ENCODE measurements at regions not wholly inside any gene's neighbourhood (a gene's known extent, or its start where the extent isn't known, plus 50 kb on each side); places are given as distances from the start of the nearest gene placed in this dataset.

- no peak overlapping the region for H3K27ac ChIP-seq (ENCODE audit: low read depth, low read length)
- no peaks in the 10 kb centered on the region for H3K36me3 ChIP-seq (ENCODE audit: insufficient read depth, low read length)
- no peaks in the 10 kb centered on the region for H4K20me1 ChIP-seq (ENCODE audit: insufficient read depth, low read length)
- TF ChIP-seq CTCF (IDR thresholded peaks at IDR 0.05; ENCODE audit: extremely low read depth, low read depth, low read length): no peak
- no peaks in the 10 kb centered on the region for H3K9me3 ChIP-seq (ENCODE audit: low read depth, low read length)
- no peak overlapping the region for H3K4me3 ChIP-seq (ENCODE audit: insufficient read depth, low read length)
- H2AFZ ChIP-seq (ENCODE audit: low read length): no peak overlapping the region
- DNase-seq (ENCODE audit: insufficient read length, low spot score, missing footprints): no peak
- H3K27me3 ChIP-seq (ENCODE audit: insufficient read depth, low read length): no peaks in the 10 kb centered on the region
- H3K4me2 ChIP-seq (ENCODE audit: insufficient read depth, low read length): no peak overlapping the region
- H3K79me2 ChIP-seq (ENCODE audit: insufficient read depth, low read length): no peaks in the 10 kb centered on the region
- H3K4me1 ChIP-seq (ENCODE audit: insufficient read depth, low read length): no peaks in the 10 kb centered on the region
Measured at GRCh38 chr12:114562654-114563053, 121.3 kb downstream of the TBX3 start.

- H3K4me3 ChIP-seq (ENCODE audit: insufficient read depth, low read length): no peak overlapping the region
- H3K27me3 ChIP-seq (ENCODE audit: insufficient read depth, low read length): no peaks in the 10 kb centered on the region
- H4K20me1 ChIP-seq (ENCODE audit: insufficient read depth, low read length): no peaks in the 10 kb centered on the region
- H3K9me3 ChIP-seq (ENCODE audit: low read depth, low read length): no peaks in the 10 kb centered on the region
- H3K4me1 ChIP-seq (ENCODE audit: insufficient read depth, low read length): no peaks in the 10 kb centered on the region
- no peak for DNase-seq (ENCODE audit: insufficient read length, low spot score, missing footprints)
- H3K4me2 ChIP-seq (ENCODE audit: insufficient read depth, low read length): no peak overlapping the region
- no peaks in the 10 kb centered on the region for H3K36me3 ChIP-seq (ENCODE audit: insufficient read depth, low read length)
- TF ChIP-seq CTCF (IDR thresholded peaks at IDR 0.05; ENCODE audit: extremely low read depth, low read depth, low read length): no peak
- H3K79me2 ChIP-seq (ENCODE audit: insufficient read depth, low read length): no peaks in the 10 kb centered on the region
- H3K27ac ChIP-seq (ENCODE audit: low read depth, low read length): no peak overlapping the region
- no peak overlapping the region for H2AFZ ChIP-seq (ENCODE audit: low read length)
Measured at GRCh38 chr12:114555451-114555850, 128.5 kb downstream of the TBX3 start.

- no peak for DNase-seq (ENCODE audit: insufficient read length, low spot score, missing footprints)
- no peaks in the 10 kb centered on the region for H4K20me1 ChIP-seq (ENCODE audit: insufficient read depth, low read length)
- H3K27me3 ChIP-seq (ENCODE audit: insufficient read depth, low read length): no peaks in the 10 kb centered on the region
- H3K4me1 ChIP-seq (ENCODE audit: insufficient read depth, low read length): no peaks in the 10 kb centered on the region
- H3K4me3 ChIP-seq (ENCODE audit: insufficient read depth, low read length): no peak overlapping the region
- no peak overlapping the region for H3K27ac ChIP-seq (ENCODE audit: low read depth, low read length)
- no peak for TF ChIP-seq CTCF (IDR thresholded peaks at IDR 0.05; ENCODE audit: extremely low read depth, low read depth, low read length)
- H3K9me3 ChIP-seq (ENCODE audit: low read depth, low read length): no peaks in the 10 kb centered on the region
- H3K79me2 ChIP-seq (ENCODE audit: insufficient read depth, low read length): no peaks in the 10 kb centered on the region
- H2AFZ ChIP-seq (ENCODE audit: low read length): no peak overlapping the region
- H3K36me3 ChIP-seq (ENCODE audit: insufficient read depth, low read length): no peaks in the 10 kb centered on the region
- H3K4me2 ChIP-seq (ENCODE audit: insufficient read depth, low read length): no peak overlapping the region
Measured at GRCh38 chr12:114547636-114548035, 136.3 kb downstream of the TBX3 start.

- Histone ChIP-seq H3K4me2 (ENCODE audit: insufficient read depth, low read length) (no peak overlapping the region), H3K36me3 (ENCODE audit: insufficient read depth, low read length) (no peaks in the 10 kb centered on the region), H3K27ac (ENCODE audit: low read depth, low read length) (no peak overlapping the region), H3K9me3 (ENCODE audit: low read depth, low read length) (no peaks in the 10 kb centered on the region), H3K4me3 (ENCODE audit: insufficient read depth, low read length) (no peak overlapping the region), H3K79me2 (ENCODE audit: insufficient read depth, low read length) (no peaks in the 10 kb centered on the region), H3K27me3 (ENCODE audit: insufficient read depth, low read length) (no peaks in the 10 kb centered on the region), H4K20me1 (ENCODE audit: insufficient read depth, low read length) (no peaks in the 10 kb centered on the region), H2AFZ (ENCODE audit: low read length) (no peak overlapping the region), H3K4me1 (ENCODE audit: insufficient read depth, low read length) (no peaks in the 10 kb centered on the region)
- no peak for TF ChIP-seq CTCF (IDR thresholded peaks at IDR 0.05; ENCODE audit: extremely low read depth, low read depth, low read length)
- no peak for DNase-seq (ENCODE audit: insufficient read length, low spot score, missing footprints)
Measured at GRCh38 chr12:114530417-114530816, 124.5 kb upstream of the TBX5 start.

All from osteoblast (primary cell).